Epithelial cell of proximal tubule (primary cell): ENCODE measurements at regions not wholly inside any gene's neighbourhood (a gene's known extent, or its start where the extent isn't known, plus 50 kb on each side); places are given as distances from the start of the nearest gene placed in this dataset.

Source experiments
- DNase-seq: peaks from one replicate; pipeline ENCODE4 v3.0.0-alpha.2; 2011; ENCODE audit warnings: low read depth
- H3K4me3 ChIP-seq: 2 replicates; pipeline ENCODE4 v1.5.1; 2011; ENCODE audit warnings: low read depth, mild to moderate bottlenecking, low read length
- TF ChIP-seq, protein P1 (sequence below): conservative IDR thresholded peaks from 2 replicates; pipeline ENCODE4 v1.5.1; 2012; ENCODE audit warnings: low read depth, mild to moderate bottlenecking, low read length

DNA sequence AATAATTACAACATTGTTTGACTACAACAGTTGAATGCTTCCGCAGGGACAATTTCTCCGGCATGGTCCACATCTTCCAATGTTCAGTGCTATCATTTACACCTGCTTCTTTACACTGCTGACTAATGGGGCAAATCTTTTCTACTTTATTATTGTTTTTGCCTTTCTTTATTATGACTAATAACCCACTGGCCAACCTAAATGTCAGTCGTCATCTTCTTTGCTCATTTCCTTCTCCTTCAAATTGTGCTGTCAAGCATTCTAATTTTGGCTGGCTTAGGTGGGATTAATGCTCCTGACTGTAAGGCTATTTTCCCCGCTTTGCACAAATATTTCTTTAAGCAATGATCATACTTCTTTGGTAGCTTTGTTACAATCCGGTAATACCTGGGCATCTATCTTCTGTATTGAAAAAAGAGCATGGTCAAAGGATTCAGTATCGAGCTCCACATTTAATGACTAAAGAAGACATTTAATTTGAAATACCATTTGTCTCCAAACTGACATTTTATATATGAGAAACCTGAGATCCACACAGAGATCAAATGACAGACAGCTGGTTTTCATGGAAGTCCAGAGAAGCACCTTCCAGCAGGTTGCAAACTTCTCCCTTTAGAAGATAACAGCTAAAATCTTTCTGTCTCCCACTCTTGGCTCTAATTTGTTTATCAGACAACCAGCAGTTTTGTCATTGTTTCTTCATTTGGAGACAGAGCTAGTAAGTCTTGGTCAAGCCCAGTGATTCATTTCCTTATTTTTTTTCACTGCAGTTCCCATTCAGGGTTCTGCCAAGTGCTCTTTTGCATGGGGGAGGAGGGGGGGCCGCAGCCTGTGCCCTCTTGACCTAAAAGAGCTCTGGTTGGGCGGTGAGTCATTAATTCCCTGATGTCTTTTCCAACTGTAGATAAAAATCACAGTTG lies 132.9 kb downstream of the SOCS6 start:
- TF ChIP-seq, protein P1, sequence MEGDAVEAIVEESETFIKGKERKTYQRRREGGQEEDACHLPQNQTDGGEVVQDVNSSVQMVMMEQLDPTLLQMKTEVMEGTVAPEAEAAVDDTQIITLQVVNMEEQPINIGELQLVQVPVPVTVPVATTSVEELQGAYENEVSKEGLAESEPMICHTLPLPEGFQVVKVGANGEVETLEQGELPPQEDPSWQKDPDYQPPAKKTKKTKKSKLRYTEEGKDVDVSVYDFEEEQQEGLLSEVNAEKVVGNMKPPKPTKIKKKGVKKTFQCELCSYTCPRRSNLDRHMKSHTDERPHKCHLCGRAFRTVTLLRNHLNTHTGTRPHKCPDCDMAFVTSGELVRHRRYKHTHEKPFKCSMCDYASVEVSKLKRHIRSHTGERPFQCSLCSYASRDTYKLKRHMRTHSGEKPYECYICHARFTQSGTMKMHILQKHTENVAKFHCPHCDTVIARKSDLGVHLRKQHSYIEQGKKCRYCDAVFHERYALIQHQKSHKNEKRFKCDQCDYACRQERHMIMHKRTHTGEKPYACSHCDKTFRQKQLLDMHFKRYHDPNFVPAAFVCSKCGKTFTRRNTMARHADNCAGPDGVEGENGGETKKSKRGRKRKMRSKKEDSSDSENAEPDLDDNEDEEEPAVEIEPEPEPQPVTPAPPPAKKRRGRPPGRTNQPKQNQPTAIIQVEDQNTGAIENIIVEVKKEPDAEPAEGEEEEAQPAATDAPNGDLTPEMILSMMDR, result no peak
- peak; percentile 90 for DNase-seq
- H3K4me3 ChIP-seq, result no peak overlapping the region

GRCh38 chr18:70420146-70420898 lies 131.5 kb downstream of the SOCS6 start:
- no peak for DNase-seq
- H3K4me3 ChIP-seq, result no peak overlapping the region
- TF ChIP-seq, protein P1, result no peak

DNA sequence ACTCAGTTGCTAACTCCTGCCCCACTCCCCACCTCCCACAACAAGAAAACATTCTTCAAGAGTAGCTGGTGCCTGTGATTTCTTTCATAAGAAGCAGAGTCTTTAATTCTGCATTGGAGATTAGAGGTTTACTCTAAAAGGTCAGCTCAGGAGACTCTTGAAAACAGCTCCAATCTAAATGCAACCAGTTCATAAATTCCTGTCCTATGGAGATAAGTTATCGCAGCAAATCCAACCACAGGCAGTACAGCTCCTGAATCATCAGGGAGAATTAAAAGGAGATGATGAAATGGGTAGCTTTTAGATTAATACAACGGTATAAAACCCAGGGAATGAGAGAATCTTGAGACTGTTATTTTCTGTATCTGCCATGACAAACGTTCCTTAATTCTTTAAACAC lies 130.7 kb downstream of the SOCS6 start:
- DNase-seq, result no peak
- no peak overlapping the region for H3K4me3 ChIP-seq
- TF ChIP-seq, protein P1, result no peak

DNA sequence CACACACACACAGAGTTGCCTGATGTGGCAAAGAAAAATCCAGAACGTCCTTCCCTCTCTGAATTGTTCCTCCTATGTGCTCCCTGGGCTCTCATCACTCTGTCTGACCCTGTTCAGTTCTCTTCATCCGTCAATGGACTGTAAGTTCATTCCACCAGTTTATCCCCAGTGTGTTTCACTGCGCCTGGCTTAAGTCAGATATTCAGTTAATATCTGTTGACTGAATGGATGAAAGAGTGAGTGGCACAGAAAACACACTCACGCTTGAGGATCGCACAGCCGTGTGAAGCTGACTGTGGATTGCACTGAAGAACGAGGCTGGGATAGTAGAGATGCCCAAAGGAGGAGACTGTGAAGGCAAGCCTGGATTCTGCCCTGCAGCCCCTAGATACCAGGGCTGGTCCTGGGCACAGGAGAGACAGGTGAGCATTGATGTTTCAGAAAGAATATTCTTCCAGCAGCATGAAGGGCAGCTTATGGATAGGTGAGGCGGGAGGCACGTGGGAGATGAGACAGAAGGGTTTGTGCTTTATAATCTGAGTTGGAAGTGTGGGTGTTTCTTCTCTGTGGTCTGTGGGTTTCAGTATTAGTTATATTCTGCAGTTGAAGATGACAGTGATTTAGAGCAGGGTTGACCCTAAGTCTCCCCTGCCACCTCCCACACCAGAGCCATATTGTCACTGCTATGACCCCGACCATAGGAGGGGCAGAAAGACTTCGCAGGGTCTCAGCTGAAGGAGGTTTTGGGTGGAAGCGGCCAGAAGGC lies 129.9 kb downstream of the SOCS6 start:
- H3K4me3 ChIP-seq, result no peak overlapping the region
- no peak for DNase-seq
- TF ChIP-seq, protein P1, result no peak

DNA sequence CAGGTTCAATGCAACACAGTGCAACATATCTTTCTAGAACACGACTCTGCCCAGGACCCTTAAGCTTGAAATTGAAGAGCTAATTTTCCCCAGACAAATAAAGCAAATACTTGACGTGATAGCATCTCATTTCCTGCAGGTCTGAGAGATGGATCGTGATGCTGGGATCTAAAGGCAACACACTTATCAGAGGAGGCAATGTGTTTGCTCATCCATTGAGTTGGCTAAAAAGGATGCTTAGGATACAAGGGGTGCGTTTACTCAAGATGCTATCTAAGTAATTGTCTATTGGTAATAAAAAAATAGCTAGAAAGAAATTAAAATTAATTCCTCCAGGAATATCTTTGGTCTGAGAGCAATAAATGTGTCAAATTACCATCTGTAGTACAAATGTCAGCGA lies 129.0 kb downstream of the SOCS6 start:
- no peak for DNase-seq
- TF ChIP-seq, protein P1, result no peak
- no peak overlapping the region for H3K4me3 ChIP-seq

- no peak for DNase-seq
- no peak overlapping the region for H3K4me3 ChIP-seq
- TF ChIP-seq, protein P1, result no peak
Observed at GRCh38 chr18:70416496-70416895, 127.7 kb downstream of the SOCS6 start.
